K562 (cell line): ENCODE measurements at regions not wholly inside any gene's neighbourhood (a gene's known extent, or its start where the extent isn't known, plus 50 kb on each side); places are given as distances from the start of the nearest gene placed in this dataset.
A peak's percentile ranks its signal among the peaks of the same experiment; 100 is the strongest.

Source experiments
- ATAC-seq: fragments of 200-7000 bp; cut with Tn5 transposase; 3 replicates; pipeline ENCODE4 v1.9.1; 2020; ENCODE audit warnings: moderate library complexity
- BruUV-seq: library from RNA; stranded (reverse); fragments of 400-500 nt; replicated peaks from 2 replicates; lab custom pipeline; 2021; lab: Mats Ljungman, UMichigan
- CTCF ChIA-PET: fragments of 300-600 bp; formaldehyde crosslinking; extraction: SDS; loops from one replicate; lab custom pipeline; 2021; ENCODE audit warnings: low intra/inter-chr PET ratio; lab: Yijun Ruan, JAX
- POLR2A ChIA-PET: fragments of 300-600, 350-650 bp; sonication (Branson Sonifier 250); formaldehyde crosslinking; extraction: SDS; loops from one replicate; lab custom pipeline; 2021; ENCODE audit warnings: antibody characterized with exemption, inconsistent platforms; lab: Yijun Ruan, JAX
- DNase-seq, 4 experiments: peaks; one replicate each; pipeline versions ENCODE4 v3.0.0 to v3.0.0-alpha.2; 2011 to 2018; ENCODE audit warnings: low spot score in 3 of 4, mixed read lengths in 3 of 4; ENCODE audit errors: extremely low read depth in 1 of 4
- FAIRE-seq: peaks from 2 replicates; lab custom pipeline; 2011; peaks lifted over from hg19 to GRCh38; lab: Jason Lieb, UNC
- H2AFZ ChIP-seq: 2 replicates; pipeline ENCODE4 v1.6.0; 2011; ENCODE audit warnings: low read depth, low read length, control low read depth, inconsistent platforms
- H3K27ac ChIP-seq: fragments of 200-600 bp; 3 replicates; pipeline ENCODE4 v1.8.0; 2011; ENCODE audit warnings: low read depth, mild to moderate bottlenecking, control low read depth, inconsistent platforms, low read length, moderate library complexity, mixed read lengths; ENCODE audit errors: extremely low read depth
- H3K27me3 ChIP-seq, 2 experiments: fragments of 300-600 bp in 1 of 2; 2 replicates in 1 of 2; 3 replicates in 1 of 2; pipeline versions ENCODE4 v1.6.0 to v1.8.0; 2011; ENCODE audit warnings: inconsistent platforms in 2 of 2, low read length in 2 of 2, mild to moderate bottlenecking in 1 of 2, mixed read lengths in 1 of 2, moderate library complexity in 1 of 2; ENCODE audit not compliant: control insufficient read depth in 2 of 2, insufficient read depth in 2 of 2
- H3K36me3 ChIP-seq: fragments of 300-600 bp; 3 replicates; pipeline ENCODE4 v1.8.0; 2011; ENCODE audit warnings: mild to moderate bottlenecking, low read length, inconsistent platforms; ENCODE audit not compliant: control insufficient read depth, insufficient read depth
- H3K4me1 ChIP-seq, 2 experiments: fragments of 200-600 bp in 1 of 2; replicated peaks in 1 of 2; 2 replicates in 1 of 2; 3 replicates in 1 of 2; pipeline versions ENCODE4 v1.5.1 to v1.8.0; 2011; ENCODE audit warnings: inconsistent platforms in 2 of 2, low read length in 2 of 2, mild to moderate bottlenecking in 1 of 2, mixed read lengths in 1 of 2, moderate library complexity in 1 of 2; ENCODE audit not compliant: control insufficient read depth in 2 of 2, insufficient read depth in 2 of 2
- H3K4me2 ChIP-seq: 2 replicates; pipeline ENCODE4 v1.6.1; 2011; ENCODE audit warnings: low read length, control low read depth, inconsistent platforms, mixed read lengths; ENCODE audit not compliant: insufficient read depth
- H3K4me3 ChIP-seq: fragments of 200-600 bp; sonication (generic), shearing (Covaris generic); 2 replicates; pipeline ENCODE4 v1.5.1; 2016; ENCODE audit warnings: control low read depth, inconsistent platforms
- H3K79me2 ChIP-seq: fragments of 200-600 bp; 3 replicates; pipeline ENCODE4 v1.8.0; 2011; ENCODE audit warnings: low read length, inconsistent platforms; ENCODE audit not compliant: control insufficient read depth, insufficient read depth
- H3K9ac ChIP-seq, 2 experiments: 2 replicates each; pipeline versions ENCODE4 v1.6.0 to v1.6.1; 2011; ENCODE audit warnings: low read depth in 2 of 2, low read length in 2 of 2, control low read depth in 1 of 2, inconsistent platforms in 1 of 2, mild to moderate bottlenecking in 1 of 2, mixed read lengths in 1 of 2; ENCODE audit not compliant: insufficient read depth in 1 of 2
- H3K9me1 ChIP-seq: one replicate; pipeline ENCODE4 v1.6.0; 2011; ENCODE audit warnings: inconsistent platforms, mild to moderate bottlenecking, low read length, moderate library complexity; ENCODE audit not compliant: control insufficient read depth, insufficient read depth
- H3K9me3 ChIP-seq: replicated peaks from 2 replicates; pipeline ENCODE4 v1.5.1; 2011; ENCODE audit warnings: low read depth, low read length, inconsistent platforms; ENCODE audit not compliant: control insufficient read depth, insufficient read depth
- H4K20me1 ChIP-seq: replicated peaks from 2 replicates; pipeline ENCODE4 v1.6.1; 2011; ENCODE audit warnings: low read length, inconsistent platforms, mixed read lengths; ENCODE audit not compliant: control insufficient read depth, insufficient read depth
- ERF ChIP-seq: fragments of 450-650 bp; formaldehyde crosslinking; IDR thresholded peaks from 2 replicates; pipeline ENCODE4 v1.4.0; 2020; ENCODE audit warnings: mild to moderate bottlenecking, mixed read lengths
- GABPA ChIP-seq: fragments of 200-800 bp; sonication (Bioruptor generic); conservative IDR thresholded peaks from 2 replicates; pipeline ENCODE4 v1.6.1; 2016; ENCODE audit warnings: low read depth, missing genetic modification characterization, missing compliant biosample characterization
- RAD21 ChIP-seq, 2 experiments: fragments of 250-450 bp in 1 of 2; fragments of 450-650 bp in 1 of 2; sonication (Bioruptor Pico) in 1 of 2; formaldehyde crosslinking in 1 of 2; IDR thresholded peaks in 1 of 2; conservative IDR thresholded peaks in 1 of 2; 2 replicates each; pipeline versions ENCODE4 v1.4.0 to v1.8.0; 2020 to 2022; ENCODE audit warnings: mild to moderate bottlenecking in 2 of 2, moderate library complexity in 1 of 2
- ZNF121 ChIP-seq: sonication (generic); formaldehyde crosslinking; conservative IDR thresholded peaks from 2 replicates; pipeline ENCODE4 v1.8.0; 2022; ENCODE audit warnings: missing genetic modification reagents
- ZNF311 ChIP-seq: fragments of 250-450 bp; sonication (Bioruptor Pico); IDR thresholded peaks from 2 replicates; pipeline ENCODE4 v1.4.0; 2020; ENCODE audit warnings: mild to moderate bottlenecking, moderate library complexity
- ZNF644 ChIP-seq: fragments of 200-800 bp; sonication (Bioruptor generic); IDR thresholded peaks from 2 replicates; pipeline ENCODE4 v1.6.1; 2016; ENCODE audit warnings: low read depth, missing genetic modification characterization, missing compliant biosample characterization
- ZNF766 ChIP-seq: fragments of 200-800 bp; sonication (Bioruptor generic); conservative IDR thresholded peaks from 2 replicates; pipeline ENCODE4 v1.6.1; 2016; ENCODE audit warnings: missing genetic modification characterization, missing compliant biosample characterization
- WGBS: fragments of 100-300 bp; shearing (Covaris generic); methylation state at CpG from one replicate; pipeline ENCODE4 v1.1.6; 2016; ENCODE audit warnings: low coverage, mixed read lengths; ENCODE audit not compliant: insufficient coverage; ENCODE audit errors: missing lambda C conversion rate; 5-methylcytosine and 5-hydroxymethylcytosine counted together
- in situ Hi-C: fragments of 300-500 bp; cut with MboI; formaldehyde crosslinking; loops from 4 replicates; pipeline ENCODE4 v1.15.0; 2018; ENCODE audit warnings: inconsistent platforms, mixed read lengths
- intact Hi-C: fragments of 100-400 bp; cut with micrococcal nuclease; formaldehyde crosslinking; loops from 2 replicates; pipeline ENCODE4 v1.14.2; 2022
- TF ChIP-seq, protein P1 (sequence below): sonication (generic); formaldehyde crosslinking; IDR thresholded peaks from 2 replicates; pipeline ENCODE4 v1.8.0; 2022; ENCODE audit warnings: missing genetic modification reagents, mild to moderate bottlenecking, borderline replicate concordance

- intact Hi-C loops = no loop called here
- ChIA-PET CTCF (no interaction called here), POLR2A (no interaction called here)
- no peak overlapping the region for H3K27ac ChIP-seq
- no peaks in the 10 kb centered on the region for H3K9me1 ChIP-seq
- TF ChIP-seq ZNF644 (tag) (no peak), ZNF766 (CRISPR knock-in tag) (no peak), ZNF121 (CRISPR knock-in tag) (no peak), ERF (CRISPR knock-in tag) (no peak), GABPA (tag) (0 out of 2 replicates have a peak, but pooled peaks have one; percentile 12)
- H3K9me3 ChIP-seq = no peaks in the 10 kb centered on the region
- no TSS peak for BruUV-seq
- FAIRE-seq = no peak
- DNase-seq = no peak
- no peak overlapping the region for H2AFZ ChIP-seq
- H3K4me1 ChIP-seq = no peaks in the 10 kb centered on the region; a peak in 1 of 5 replicates
- H3K4me2 ChIP-seq = no peak overlapping the region
- ATAC-seq = no peak
- H4K20me1 ChIP-seq = no peaks in the 10 kb centered on the region
- H3K4me3 ChIP-seq = no peak overlapping the region
- H3K79me2 ChIP-seq = no peaks in the 10 kb centered on the region
- no peaks in the 10 kb centered on the region for H3K27me3 ChIP-seq
- no peaks in the 10 kb centered on the region for H3K36me3 ChIP-seq
- 5% methylated on average over 6 of the region's 6 CpGs for whole genome bisulfite sequencing
- no peak overlapping the region for H3K9ac ChIP-seq
- in situ Hi-C loops = no loop called here
These were observed 73.4 kb downstream of the DUSP6 start for GRCh38 chr12:89278862-89279261.

DNA sequence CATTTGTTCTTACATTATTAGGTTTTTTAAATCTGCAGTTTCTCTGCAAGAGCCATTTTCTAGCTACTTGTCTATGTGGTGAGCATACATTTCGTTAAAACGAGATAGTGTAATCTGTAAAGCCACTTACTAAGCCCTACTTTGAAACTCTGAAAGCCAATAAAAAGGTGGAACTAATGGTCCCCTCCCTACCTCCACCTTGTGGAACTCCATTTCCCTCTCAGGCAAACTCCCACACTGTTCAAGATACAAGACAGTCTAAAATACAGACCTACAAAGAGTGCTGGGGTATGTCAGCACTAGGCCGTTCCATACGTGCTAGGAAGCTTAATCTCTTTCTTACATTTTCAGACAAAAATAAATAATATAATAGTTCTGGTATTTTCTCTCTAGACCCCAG is 74.1 kb downstream of the DUSP6 start:
- DNase-seq = peak in 2 of 4 experiments; percentile 9 to 11
- H3K4me2 ChIP-seq = no peak overlapping the region
- H3K9me1 ChIP-seq = no peaks in the 10 kb centered on the region
- H2AFZ ChIP-seq = no peak overlapping the region
- ATAC-seq = peak; percentile 47; the same call in 1 of the 3 replicates
- H3K9me3 ChIP-seq = no peaks in the 10 kb centered on the region
- WGBS = 10% methylated on average over 4 of the region's 4 CpGs
- in situ Hi-C loops = no loop called here
- H3K27ac ChIP-seq = no peak overlapping the region
- intact Hi-C loops = no loop called here
- CTCF ChIA-PET = no interaction called here
- TF ChIP-seq ZNF311 (CRISPR knock-in tag) (0 out of 2 replicates have a peak, but pooled peaks have one; percentile 32), RAD21 (CRISPR knock-in tag; conservative IDR thresholded peaks at IDR 0.05 in 1 of 2, IDR thresholded peaks at IDR 0.05 in 1 of 2) (peak; percentile 27 to 63; a peak in 3 of 4 replicates)
- TF ChIP-seq, protein P1, sequence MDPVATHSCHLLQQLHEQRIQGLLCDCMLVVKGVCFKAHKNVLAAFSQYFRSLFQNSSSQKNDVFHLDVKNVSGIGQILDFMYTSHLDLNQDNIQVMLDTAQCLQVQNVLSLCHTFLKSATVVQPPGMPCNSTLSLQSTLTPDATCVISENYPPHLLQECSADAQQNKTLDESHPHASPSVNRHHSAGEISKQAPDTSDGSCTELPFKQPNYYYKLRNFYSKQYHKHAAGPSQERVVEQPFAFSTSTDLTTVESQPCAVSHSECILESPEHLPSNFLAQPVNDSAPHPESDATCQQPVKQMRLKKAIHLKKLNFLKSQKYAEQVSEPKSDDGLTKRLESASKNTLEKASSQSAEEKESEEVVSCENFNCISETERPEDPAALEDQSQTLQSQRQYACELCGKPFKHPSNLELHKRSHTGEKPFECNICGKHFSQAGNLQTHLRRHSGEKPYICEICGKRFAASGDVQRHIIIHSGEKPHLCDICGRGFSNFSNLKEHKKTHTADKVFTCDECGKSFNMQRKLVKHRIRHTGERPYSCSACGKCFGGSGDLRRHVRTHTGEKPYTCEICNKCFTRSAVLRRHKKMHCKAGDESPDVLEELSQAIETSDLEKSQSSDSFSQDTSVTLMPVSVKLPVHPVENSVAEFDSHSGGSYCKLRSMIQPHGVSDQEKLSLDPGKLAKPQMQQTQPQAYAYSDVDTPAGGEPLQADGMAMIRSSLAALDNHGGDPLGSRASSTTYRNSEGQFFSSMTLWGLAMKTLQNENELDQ (CRISPR knock-in tag) = no peak
- TF ChIP-seq, all 486 proteins: peak for 2
- no peaks in the 10 kb centered on the region for H3K36me3 ChIP-seq
- H4K20me1 ChIP-seq = no peaks in the 10 kb centered on the region
- H3K4me1 ChIP-seq = no peaks in the 10 kb centered on the region; a peak in 1 of 5 replicates
- BruUV-seq = no TSS peak
- no peaks in the 10 kb centered on the region for H3K79me2 ChIP-seq
- H3K27me3 ChIP-seq = no peaks in the 10 kb centered on the region
- POLR2A ChIA-PET = interaction anchor here (0.6 kb wide), 1 partner anchor 64 kb away, joined by 3 read pairs; no protein-coding TSS in a partner anchor
- H3K9ac ChIP-seq = no peak overlapping the region
- FAIRE-seq = no peak
- H3K4me3 ChIP-seq = no peak overlapping the region
